Lower leg skin (tissue), 4 donors: ENCODE measurements at regions not wholly inside any gene's neighbourhood (a gene's known extent, or its start where the extent isn't known, plus 50 kb on each side); places are given as distances from the start of the nearest gene placed in this dataset.

Experiments
- DNase-seq, 2 donors: peaks; one replicate each; pipeline ENCODE4 v3.0.0-alpha.2; 2019; ENCODE audit warnings: low spot score in 2 of 2
- H3K4me3 ChIP-seq: fragments of 200-600 bp; sonication (generic); 2 replicates; pipeline ENCODE4 v1.5.1; 2017; ENCODE audit warnings: mild to moderate bottlenecking, low read depth; ENCODE audit not compliant: poor library complexity, severe bottlenecking
- POLR2A ChIP-seq, 2 donors: fragments of 450-650 bp; IDR thresholded peaks; one replicate each; pipeline ENCODE4 v1.6.1; 2016 to 2017; ENCODE audit warnings: antibody characterized with exemption in 2 of 2, mild to moderate bottlenecking in 1 of 2, moderate library complexity in 1 of 2
- WGBS, 2 donors: methylation state at CpG; one replicate each; pipeline ENCODE4 v1.1.5; 2018; 5-methylcytosine and 5-hydroxymethylcytosine counted together
- intact Hi-C: fragments of 100-400 bp; cut with DNase I; formaldehyde crosslinking; loops from one replicate; pipeline ENCODE4 v1.15.0; 2023; ENCODE audit warnings: low total_unique reads
- TF ChIP-seq, protein P1 (sequence below), 3 donors: fragments of 450-650 bp; IDR thresholded peaks; one replicate each; pipeline ENCODE4 v1.5.1; 2016; ENCODE audit warnings: antibody characterized with exemption in 3 of 3, mild to moderate bottlenecking in 3 of 3, moderate library complexity in 2 of 3

DNA sequence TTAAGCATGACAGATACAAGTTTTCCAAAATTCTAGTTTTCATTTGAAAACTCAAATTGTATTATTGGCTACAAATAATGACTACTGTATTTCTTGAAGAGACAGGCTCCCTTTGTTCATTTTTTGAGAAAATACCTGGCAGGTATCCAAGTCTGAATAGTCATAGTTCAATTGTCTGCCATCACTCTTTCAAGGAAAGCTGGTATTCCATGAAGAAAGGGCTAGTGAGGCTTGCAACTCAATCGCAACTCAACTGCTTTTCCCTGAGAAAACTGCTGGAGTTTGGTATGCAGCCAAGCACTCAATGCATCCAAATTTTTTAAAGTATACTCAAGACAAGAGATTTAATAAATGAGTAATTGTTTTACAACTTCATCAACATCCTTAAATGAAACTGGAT, 61.4 kb upstream of the TRIO start:
- H3K4me3 ChIP-seq: no peak overlapping the region
- TF ChIP-seq POLR2A (IDR thresholded peaks at IDR 0.05): no peak
- TF ChIP-seq, protein P1, sequence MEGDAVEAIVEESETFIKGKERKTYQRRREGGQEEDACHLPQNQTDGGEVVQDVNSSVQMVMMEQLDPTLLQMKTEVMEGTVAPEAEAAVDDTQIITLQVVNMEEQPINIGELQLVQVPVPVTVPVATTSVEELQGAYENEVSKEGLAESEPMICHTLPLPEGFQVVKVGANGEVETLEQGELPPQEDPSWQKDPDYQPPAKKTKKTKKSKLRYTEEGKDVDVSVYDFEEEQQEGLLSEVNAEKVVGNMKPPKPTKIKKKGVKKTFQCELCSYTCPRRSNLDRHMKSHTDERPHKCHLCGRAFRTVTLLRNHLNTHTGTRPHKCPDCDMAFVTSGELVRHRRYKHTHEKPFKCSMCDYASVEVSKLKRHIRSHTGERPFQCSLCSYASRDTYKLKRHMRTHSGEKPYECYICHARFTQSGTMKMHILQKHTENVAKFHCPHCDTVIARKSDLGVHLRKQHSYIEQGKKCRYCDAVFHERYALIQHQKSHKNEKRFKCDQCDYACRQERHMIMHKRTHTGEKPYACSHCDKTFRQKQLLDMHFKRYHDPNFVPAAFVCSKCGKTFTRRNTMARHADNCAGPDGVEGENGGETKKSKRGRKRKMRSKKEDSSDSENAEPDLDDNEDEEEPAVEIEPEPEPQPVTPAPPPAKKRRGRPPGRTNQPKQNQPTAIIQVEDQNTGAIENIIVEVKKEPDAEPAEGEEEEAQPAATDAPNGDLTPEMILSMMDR (IDR thresholded peaks at IDR 0.05): no peak
- intact Hi-C loops: no loop called here
- no peak for DNase-seq
- WGBS, 2 donors: 44 to 50% methylated on average over 1 of the region's 1 CpG

- WGBS, 2 donors: 97 to 98% methylated on average over 3 of the region's 3 CpGs
- intact Hi-C loops: no loop called here
- no peak for DNase-seq
- no peak overlapping the region for H3K4me3 ChIP-seq
- TF ChIP-seq, protein P1 (IDR thresholded peaks at IDR 0.05): no peak
- no peak for TF ChIP-seq POLR2A (IDR thresholded peaks at IDR 0.05)
Measured at GRCh38 chr5:14078716-14079115, 64.4 kb upstream of the TRIO start.

DNA sequence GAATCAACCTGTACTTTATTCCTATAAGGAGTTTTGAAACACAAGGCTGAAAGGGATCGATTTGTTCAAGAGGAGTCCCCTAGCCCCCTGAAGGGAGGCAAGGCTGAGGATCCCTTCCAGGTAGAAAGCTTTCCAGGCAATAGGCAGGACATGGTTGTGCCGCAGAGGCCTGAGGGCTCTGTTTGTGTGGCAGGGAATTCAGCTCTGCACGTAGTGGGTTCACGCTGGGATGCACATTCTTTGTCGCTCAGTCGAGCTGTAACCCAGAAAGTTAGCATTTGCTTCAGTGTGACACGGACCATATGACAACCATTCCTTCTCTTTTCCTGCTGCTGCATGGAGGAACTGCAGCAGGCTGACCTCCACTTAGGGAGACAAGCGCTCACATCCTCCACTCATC, 65.6 kb upstream of the TRIO start:
- TF ChIP-seq, protein P1 (IDR thresholded peaks at IDR 0.05): no peak
- TF ChIP-seq POLR2A (IDR thresholded peaks at IDR 0.05): no peak
- 92% methylated on average over 8 of the region's 8 CpGs for WGBS, 2 donors

GRCh38 chr5:14076561-14076960, 66.6 kb upstream of the TRIO start:
- no peak overlapping the region for H3K4me3 ChIP-seq
- TF ChIP-seq, protein P1 (IDR thresholded peaks at IDR 0.05): no peak
- TF ChIP-seq POLR2A (IDR thresholded peaks at IDR 0.05): no peak
- no peak for DNase-seq
- WGBS, 2 donors: 63 to 71% methylated on average over 7 of the region's 7 CpGs
- intact Hi-C loops: no loop called here

More for the DNA sequence above, 65.6 kb upstream of the TRIO start:
- H3K4me3 ChIP-seq: no peak overlapping the region
- intact Hi-C loops: no loop called here
- DNase-seq: no peak

- H3K4me3 ChIP-seq: no peak overlapping the region
- TF ChIP-seq, protein P1 (IDR thresholded peaks at IDR 0.05): no peak
- TF ChIP-seq POLR2A (IDR thresholded peaks at IDR 0.05): no peak
- no peak for DNase-seq
- intact Hi-C loops: no loop called here
- 88 to 91% methylated on average over 11 of the region's 11 CpGs for WGBS, 2 donors
Measured at GRCh38 chr5:14075937-14076336, 67.2 kb upstream of the TRIO start.

DNA sequence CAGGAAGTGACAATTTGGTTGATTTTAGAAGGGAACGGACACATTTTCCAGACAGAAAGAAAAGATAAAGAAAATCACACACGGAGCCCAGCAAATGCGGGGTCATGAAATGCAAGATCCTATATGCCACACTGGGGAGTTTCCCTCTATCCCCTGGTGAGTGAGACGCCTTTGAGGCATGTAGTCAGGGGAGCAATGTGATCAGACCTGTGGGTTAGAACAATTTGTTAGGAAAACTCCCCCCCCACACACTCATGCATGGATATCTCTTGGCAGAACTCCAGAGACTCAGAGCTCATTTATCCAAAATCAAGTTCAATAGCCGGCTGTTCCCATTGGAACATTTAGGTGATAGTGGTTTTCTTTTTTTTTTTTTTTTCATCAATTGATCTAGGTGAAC, 71.7 kb upstream of the TRIO start:
- WGBS, 2 donors: 52 to 54% methylated on average over 5 of the region's 5 CpGs
- intact Hi-C loops: no loop called here

More for the DNA sequence above, 71.7 kb upstream of the TRIO start:
- no peak overlapping the region for H3K4me3 ChIP-seq
- TF ChIP-seq POLR2A (IDR thresholded peaks at IDR 0.05): no peak
- TF ChIP-seq, protein P1 (IDR thresholded peaks at IDR 0.05): no peak
- DNase-seq: no peak
